Gastroesophageal sphincter (tissue), 3 donors: ENCODE measurements at regions not wholly inside any gene's neighbourhood (a gene's known extent, or its start where the extent isn't known, plus 50 kb on each side); places are given as distances from the start of the nearest gene placed in this dataset.

Source experiments
- CTCF ChIP-seq, 4 experiments: fragments of 200-600 bp in 2 of 4; fragments of 450-650 bp in 2 of 4; sonication (generic) in 1 of 4; IDR thresholded peaks; one replicate each; pipeline ENCODE4 v1.5.1; 2017 to 2019; ENCODE audit warnings: antibody characterized with exemption in 4 of 4, mild to moderate bottlenecking in 2 of 4, moderate library complexity in 2 of 4
- EP300 ChIP-seq: sonication (generic); formaldehyde crosslinking; IDR thresholded peaks from one replicate; pipeline ENCODE4 v1.6.1; 2017; ENCODE audit warnings: antibody characterized with exemption, mild to moderate bottlenecking
- POLR2A ChIP-seq, 2 donors: fragments of 450-650 bp; IDR thresholded peaks; one replicate each; pipeline ENCODE4 v1.6.1; 2017; ENCODE audit warnings: antibody characterized with exemption in 2 of 2, mild to moderate bottlenecking in 2 of 2, moderate library complexity in 1 of 2

- no peak for TF ChIP-seq CTCF (IDR thresholded peaks at IDR 0.05)
- TF ChIP-seq POLR2A (IDR thresholded peaks at IDR 0.05), result no peak
- TF ChIP-seq EP300, result no peak
These were observed 75.0 kb upstream of the ACTRT2 start for GRCh38 chr1:2946291-2946690.
